H1 (cell line): ENCODE measurements at regions not wholly inside any gene's neighbourhood (a gene's known extent, or its start where the extent isn't known, plus 50 kb on each side); places are given as distances from the start of the nearest gene placed in this dataset.

Experiments
- CTCF ChIA-PET: fragments of 300-600 bp; sonication (Branson Sonifier 250); formaldehyde crosslinking; loops from one replicate; lab custom pipeline; 2021; ENCODE audit not compliant: partially characterized antibody; lab: Charles Lee
- POLR2A ChIA-PET: fragments of 300-600 bp; sonication (Branson Sonifier 250); formaldehyde crosslinking; loops from one replicate; lab custom pipeline; 2021; ENCODE audit warnings: inconsistent platforms; ENCODE audit not compliant: partially characterized antibody; lab: Charles Lee
- DNase-seq, 2 experiments: peaks; one replicate each; pipeline versions ENCODE4 v3.0.0 to v3.0.0-alpha.2; 2010 to 2022; ENCODE audit warnings: low spot score in 2 of 2, low read depth in 1 of 2, mixed read lengths in 1 of 2
- FAIRE-seq: peaks from 2 replicates; lab custom pipeline; 2011; peaks lifted over from hg19 to GRCh38; lab: Jason Lieb, UNC
- H2AFZ ChIP-seq: 2 replicates; pipeline ENCODE4 v1.8.1; 2012; ENCODE audit warnings: low read length, inconsistent platforms
- H2AK5ac ChIP-seq: 2 replicates; pipeline ENCODE4 v1.6.1; 2013; ENCODE audit warnings: low read depth, low read length
- H2BK120ac ChIP-seq: replicated peaks from 2 replicates; pipeline ENCODE3; 2013; ENCODE audit warnings: low read depth, low read length, inconsistent platforms
- H2BK12ac ChIP-seq: 2 replicates; pipeline ENCODE4 v1.6.1; 2013; ENCODE audit warnings: low read depth, low read length
- H2BK15ac ChIP-seq: 2 replicates; pipeline ENCODE4 v1.6.1; 2013; ENCODE audit warnings: low read length
- H2BK20ac ChIP-seq: 2 replicates; pipeline ENCODE4 v1.6.1; 2013; ENCODE audit warnings: low read length
- H2BK5ac ChIP-seq: 2 replicates; pipeline ENCODE4 v1.6.1; 2013; ENCODE audit warnings: low read depth, low read length
- H3K14ac ChIP-seq: 2 replicates; pipeline ENCODE4 v1.6.1; 2013; ENCODE audit warnings: inconsistent platforms; ENCODE audit not compliant: insufficient read length
- H3K18ac ChIP-seq: 2 replicates; pipeline ENCODE4 v1.6.1; 2013; ENCODE audit warnings: low read length; ENCODE audit errors: extremely low read depth
- H3K23ac ChIP-seq: 2 replicates; pipeline ENCODE4 v1.6.1; 2013; ENCODE audit warnings: inconsistent platforms; ENCODE audit not compliant: insufficient read length
- H3K23me2 ChIP-seq: 2 replicates; pipeline ENCODE4 v1.6.1; 2013; ENCODE audit warnings: low read depth, low read length
- H3K27ac ChIP-seq: 2 replicates; pipeline ENCODE4 v1.6.1; 2011; ENCODE audit warnings: low read depth, low read length, inconsistent platforms
- H3K27me3 ChIP-seq, 4 experiments: replicated peaks in 1 of 4; 1 replicate in 1 of 4; 2 replicates in 3 of 4; pipeline versions ENCODE4 v1.6.1 to v1.8.1; 2011 to 2013; ENCODE audit warnings: low read length in 3 of 4, mild to moderate bottlenecking in 3 of 4, inconsistent platforms in 2 of 4, mixed read lengths in 2 of 4, moderate library complexity in 1 of 4; ENCODE audit not compliant: control insufficient read depth in 3 of 4, insufficient read depth in 3 of 4; ENCODE audit errors: extremely low read depth in 1 of 4
- H3K36me3 ChIP-seq, 4 experiments: 2 replicates each; pipeline versions ENCODE4 v1.6.1 to v1.8.1; 2011 to 2013; ENCODE audit warnings: mild to moderate bottlenecking in 4 of 4, low read length in 3 of 4, moderate library complexity in 2 of 4, control low read depth in 1 of 4, inconsistent platforms in 1 of 4; ENCODE audit not compliant: insufficient read depth in 4 of 4, control insufficient read depth in 2 of 4
- H3K4ac ChIP-seq: replicated peaks from 2 replicates; pipeline ENCODE3; 2013; ENCODE audit warnings: low read length, low read depth, mixed read lengths, inconsistent platforms; ENCODE audit not compliant: insufficient read length
- H3K4me1 ChIP-seq, 4 experiments: replicated peaks in 1 of 4; 1 replicate in 1 of 4; 2 replicates in 3 of 4; pipeline versions ENCODE4 v1.6.1 to v1.8.1; 2011 to 2013; ENCODE audit warnings: low read length in 3 of 4, inconsistent platforms in 2 of 4, mixed read lengths in 1 of 4; ENCODE audit not compliant: insufficient read depth in 4 of 4, control insufficient read depth in 3 of 4
- H3K4me2 ChIP-seq, 2 experiments: 2 replicates each; pipeline versions ENCODE4 v1.6.1 to v1.8.1; 2011 to 2013; ENCODE audit warnings: low read depth in 2 of 2, low read length in 2 of 2, control low read depth in 1 of 2, inconsistent platforms in 1 of 2, mild to moderate bottlenecking in 1 of 2; ENCODE audit not compliant: insufficient read depth in 1 of 2
- H3K4me3 ChIP-seq, 4 experiments: fragments of 200-600, 300-600 bp in 1 of 4; sonication (generic), shearing (Covaris generic), sonication (Bioruptor Twin) in 1 of 4; 2 replicates each; pipeline versions ENCODE4 v1.5.1 to v1.8.1; 2011 to 2016; ENCODE audit warnings: low read length in 4 of 4, low read depth in 3 of 4, control low read depth in 2 of 4, inconsistent platforms in 2 of 4, mild to moderate bottlenecking in 2 of 4, mixed read lengths in 1 of 4, moderate library complexity in 1 of 4; ENCODE audit not compliant: insufficient read depth in 2 of 4; ENCODE audit errors: extremely low read depth in 1 of 4
- H3K56ac ChIP-seq: replicated peaks from 2 replicates; pipeline ENCODE3; 2013; ENCODE audit warnings: low read depth, mild to moderate bottlenecking, mixed read lengths, low read length, inconsistent platforms; ENCODE audit not compliant: insufficient read length
- H3K79me1 ChIP-seq: 2 replicates; pipeline ENCODE4 v1.6.1; 2013; ENCODE audit warnings: low read depth, low read length, control low read depth
- H3K79me2 ChIP-seq, 2 experiments: 2 replicates each; pipeline versions ENCODE4 v1.6.1 to v1.8.1; 2012 to 2013; ENCODE audit warnings: low read length in 2 of 2, mild to moderate bottlenecking in 2 of 2, inconsistent platforms in 1 of 2; ENCODE audit not compliant: insufficient read depth in 2 of 2, control insufficient read depth in 1 of 2
- H3K9ac ChIP-seq, 4 experiments: replicated peaks in 1 of 4; 1 replicate in 1 of 4; 2 replicates in 3 of 4; pipeline versions ENCODE4 v1.6.1 to v1.8.1; 2011 to 2013; ENCODE audit warnings: low read depth in 3 of 4, low read length in 3 of 4, control low read depth in 2 of 4, mild to moderate bottlenecking in 2 of 4, moderate library complexity in 2 of 4, inconsistent platforms in 1 of 4; ENCODE audit errors: extremely low read depth in 1 of 4
- H3K9me3 ChIP-seq, 2 experiments: 2 replicates each; pipeline versions ENCODE4 v1.6.1 to v1.8.1; 2012 to 2013; ENCODE audit warnings: mild to moderate bottlenecking in 2 of 2, moderate library complexity in 2 of 2, control low read depth in 1 of 2, inconsistent platforms in 1 of 2, low read depth in 1 of 2, low read length in 1 of 2, mixed read lengths in 1 of 2; ENCODE audit not compliant: insufficient read depth in 2 of 2
- H4K20me1 ChIP-seq, 2 experiments: replicated peaks in 1 of 2; 2 replicates each; pipeline versions ENCODE3 to v1.8.1; 2011 to 2013; ENCODE audit warnings: inconsistent platforms in 2 of 2, low read length in 2 of 2, mild to moderate bottlenecking in 1 of 2; ENCODE audit not compliant: insufficient read depth in 2 of 2, control insufficient read depth in 1 of 2
- H4K5ac ChIP-seq: 2 replicates; pipeline ENCODE4 v1.6.1; 2013; ENCODE audit warnings: low read length, low read depth, mixed read lengths, inconsistent platforms; ENCODE audit not compliant: insufficient read length
- H4K8ac ChIP-seq: 2 replicates; pipeline ENCODE4 v1.8.0; 2013; ENCODE audit warnings: mild to moderate bottlenecking, moderate library complexity, low read length, inconsistent platforms; ENCODE audit not compliant: insufficient read depth; ENCODE audit errors: extremely low read depth
- H4K91ac ChIP-seq: replicated peaks from 2 replicates; pipeline ENCODE3; 2013; ENCODE audit warnings: low read length, mixed read lengths, inconsistent platforms; ENCODE audit not compliant: insufficient read length
- ASH2L ChIP-seq: fragments of 200-600, 300-600 bp; sonication (generic); IDR thresholded peaks from one replicate; pipeline ENCODE4 v1.7.1; 2017; ENCODE audit warnings: low read length
- CREB1 ChIP-seq: IDR thresholded peaks from 2 replicates; pipeline ENCODE4 v1.6.1; 2012; ENCODE audit warnings: inconsistent platforms
- CTBP2 ChIP-seq: IDR thresholded peaks from 2 replicates; pipeline ENCODE4 v1.7.0; 2011; ENCODE audit warnings: borderline replicate concordance, mild to moderate bottlenecking, moderate library complexity, mixed read lengths, low read length; ENCODE audit not compliant: insufficient read depth, insufficient read length
- E2F6 ChIP-seq: IDR thresholded peaks from 2 replicates; pipeline ENCODE4 v1.6.1; 2012; ENCODE audit warnings: inconsistent platforms
- FOSL1 ChIP-seq: IDR thresholded peaks from 2 replicates; pipeline ENCODE4 v1.6.1; 2011; ENCODE audit warnings: mild to moderate bottlenecking, low read depth, low read length, moderate library complexity; ENCODE audit not compliant: insufficient read depth
- GTF2F1 ChIP-seq: IDR thresholded peaks from 2 replicates; pipeline ENCODE4 v1.6.1; 2012; ENCODE audit warnings: low read depth, low read length, improper control_type of control experiment, borderline replicate concordance
- HDAC6 ChIP-seq: IDR thresholded peaks from one replicate; pipeline ENCODE4 v1.7.1; 2012; ENCODE audit warnings: low read depth, mild to moderate bottlenecking, inconsistent platforms, low read length, moderate library complexity
- JUN ChIP-seq: IDR thresholded peaks from 2 replicates; pipeline ENCODE4 v1.6.1; 2011; ENCODE audit warnings: low read depth, mild to moderate bottlenecking, improper control_type of control experiment, low read length
- JUND ChIP-seq: IDR thresholded peaks from 2 replicates; pipeline ENCODE4 v1.6.1; 2011; ENCODE audit warnings: mild to moderate bottlenecking, improper control_type of control experiment, low read length
- KDM4A ChIP-seq: IDR thresholded peaks from one replicate; pipeline ENCODE4 v1.7.1; 2012; ENCODE audit warnings: low read depth, mild to moderate bottlenecking, moderate library complexity, low read length, inconsistent platforms; ENCODE audit not compliant: severe bottlenecking
- SAP30 ChIP-seq: fragments of 300-600 bp; sonication (generic); IDR thresholded peaks from 2 replicates; pipeline ENCODE4 v1.7.1; 2012; ENCODE audit warnings: low read length, moderate library complexity, mild to moderate bottlenecking, inconsistent platforms; ENCODE audit not compliant: insufficient read depth, insufficient replicate concordance
- TAF1 ChIP-seq: IDR thresholded peaks from 2 replicates; pipeline ENCODE4 v1.6.1; 2011; ENCODE audit warnings: mild to moderate bottlenecking, low read depth, low read length
- TAF7 ChIP-seq: optimal IDR thresholded peaks from 2 replicates; pipeline ENCODE3; 2011; ENCODE audit warnings: low read depth, mild to moderate bottlenecking, inconsistent platforms, low read length, moderate library complexity, borderline replicate concordance
- TCF12 ChIP-seq: IDR thresholded peaks from 2 replicates; pipeline ENCODE4 v1.6.1; 2011; ENCODE audit warnings: low read depth, mild to moderate bottlenecking, low read length
- WGBS, 2 experiments: shearing (Covaris generic) in 1 of 2; methylation state at CpG; one replicate each; pipeline versions ENCODE4 v1.1.6 to v1.1.7; 2013 to 2015; ENCODE audit warnings: low lambda C conversion rate in 2 of 2, mixed read lengths in 2 of 2, inconsistent platforms in 1 of 2, low coverage in 1 of 2, missing lambda C conversion rate in 1 of 2; ENCODE audit not compliant: insufficient replicate concordance in 2 of 2, insufficient coverage in 1 of 2, insufficient read length in 1 of 2; ENCODE audit errors: extremely low coverage in 1 of 2, missing lambda C conversion rate in 1 of 2; 5-methylcytosine and 5-hydroxymethylcytosine counted together

- Histone ChIP-seq H3K23me2 (no peaks in the 10 kb centered on the region; the same call in 1 of the 2 replicates), H4K8ac (no peak overlapping the region), H4K91ac (no peak overlapping the region), H4K5ac (no peak overlapping the region), H3K14ac (no peak overlapping the region), H2AFZ (peak overlapping the region; percentile 65), H3K9ac (no peak overlapping the region), H3K79me2 (no peaks in the 10 kb centered on the region), H2BK15ac (no peak overlapping the region), H2AK5ac (no peak overlapping the region), H3K23ac (no peak overlapping the region), H3K4me3 (no peak overlapping the region), H2BK5ac (no peak overlapping the region), H3K27ac (no peak overlapping the region), H4K20me1 (no peaks in the 10 kb centered on the region), H2BK12ac (no peak overlapping the region), H3K4ac (no peak overlapping the region), H3K36me3 (no peaks in the 10 kb centered on the region), H3K79me1 (no peaks in the 10 kb centered on the region), H2BK20ac (no peak overlapping the region), H3K9me3 (no peaks in the 10 kb centered on the region), H3K4me1 (no peaks in the 10 kb centered on the region), H3K4me2 (no peak overlapping the region), H3K56ac (no peak overlapping the region), H3K27me3 (no peaks in the 10 kb centered on the region), H2BK120ac (no peak overlapping the region), H3K18ac (no peak overlapping the region)
- ChIA-PET POLR2A (no interaction called here), CTCF (interaction anchor here (0.7 to 1.3 kb wide), 4 partner anchors 10 to 443 kb away, joined by 3 to 5 read pairs (median 3); no protein-coding TSS in a partner anchor)
- no peak for DNase-seq
- FAIRE-seq: no peak
- 82% methylated on average over 2 of the region's 2 CpGs; no CpG with 5 or more reads in 1 of the 2 experiments for WGBS, 2 experiments
- TF ChIP-seq E2F6 (no peak), CTBP2 (no peak), TAF1 (no peak), HDAC6 (no peak), JUND (no peak), JUN (no peak), ASH2L (no peak), FOSL1 (no peak), TCF12 (no peak), KDM4A (no peak), TAF7 (no peak), CREB1 (no peak), GTF2F1 (no peak), SAP30 (no peak)
These were observed 527.4 kb downstream of the RASEF start for GRCh38 chr9:82535432-82535998.
